RCC 7860 (cell line): ENCODE measurements at regions not wholly inside any gene's neighbourhood (a gene's known extent, or its start where the extent isn't known, plus 50 kb on each side); places are given as distances from the start of the nearest gene placed in this dataset.
"Not testable (repeated sequence)": the region's sequence is repeated elsewhere in the genome, so short reads cannot be mapped to it uniquely, and the experiment has no call there.

ENCODE experiments used
- DNase-seq: peaks from one replicate; pipeline ENCODE4 v3.0.0-alpha.2; 2015; ENCODE audit warnings: low spot score
- FAIRE-seq: peaks from 2 replicates; lab custom pipeline; 2012; peaks lifted over from hg19 to GRCh38; lab: Jason Lieb, UNC

- not testable (repeated sequence) for FAIRE-seq, DNase-seq
Observed at GRCh38 chr6:20023549-20024315, 186.6 kb downstream of the ID4 start.

GRCh38 chr6:20024316-20024673 lies 187.1 kb downstream of the ID4 start:
- no peak for DNase-seq
- FAIRE-seq = no peak

GRCh38 chr6:20024978-20025377 lies 187.3 kb downstream of the MBOAT1 start:
- FAIRE-seq (no peak), DNase-seq (no peak)

GRCh38 chr6:20025681-20026080 lies 186.6 kb downstream of the MBOAT1 start:
- DNase-seq = no peak
- FAIRE-seq = no peak

DNA sequence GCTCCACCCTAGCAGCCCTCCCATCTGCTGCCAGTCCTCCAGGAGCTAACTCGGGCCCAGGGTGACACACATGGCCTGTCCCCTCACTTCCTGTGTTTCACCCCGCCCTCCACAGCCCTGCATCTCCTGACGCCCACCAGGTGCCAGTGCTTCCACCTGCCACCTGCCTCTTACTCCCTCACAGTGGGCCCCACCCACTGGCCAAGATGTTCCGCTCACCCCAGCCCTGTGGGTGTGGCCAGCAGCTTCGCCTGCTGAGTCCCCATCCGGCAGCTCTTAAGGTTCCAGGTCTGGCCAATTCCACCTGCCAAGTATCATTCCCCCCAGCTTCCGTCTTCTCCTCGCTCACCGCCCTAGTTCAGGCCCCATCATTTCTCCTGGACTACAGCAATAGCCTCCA lies 184.1 kb downstream of the MBOAT1 start:
- DNase-seq = no peak
- FAIRE-seq = no peak

DNA sequence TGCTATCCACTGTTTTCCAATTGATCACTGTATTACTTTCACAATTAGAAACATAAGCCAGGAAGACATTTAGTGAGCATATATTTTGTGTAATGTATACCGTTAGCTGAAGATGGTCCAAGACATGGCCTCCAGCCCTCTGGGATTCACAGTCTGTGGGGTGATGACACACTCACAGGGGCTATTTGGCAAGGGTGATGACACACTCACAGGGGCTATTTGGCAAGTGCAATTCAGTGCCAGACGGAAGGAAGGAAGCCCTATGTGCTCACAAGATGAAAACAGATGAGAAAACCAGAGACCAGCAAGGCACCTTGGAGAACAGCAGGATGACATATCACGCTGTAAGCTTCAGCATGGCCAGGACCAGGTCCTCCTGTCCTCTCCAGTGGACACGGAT lies 183.7 kb downstream of the MBOAT1 start:
- no peak for DNase-seq

DNA sequence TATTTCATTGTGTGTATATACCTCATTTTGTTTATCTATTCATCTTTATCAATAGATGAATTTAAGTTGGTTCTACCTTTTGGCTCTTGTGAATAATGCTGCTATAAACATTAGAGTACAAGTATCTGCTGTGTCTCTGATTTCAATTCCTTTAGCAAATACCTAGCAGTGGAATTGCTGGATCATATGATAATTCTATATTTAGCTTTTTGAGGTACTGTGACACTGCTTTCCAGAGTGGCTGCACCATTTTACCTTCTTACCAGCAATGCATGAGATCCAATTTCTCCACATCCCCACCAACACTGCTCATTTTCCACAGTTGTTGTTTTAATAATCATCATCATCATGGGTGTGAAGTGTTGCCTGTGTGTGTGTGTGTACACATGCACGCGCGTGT lies 182.3 kb downstream of the MBOAT1 start:
- FAIRE-seq (no peak), DNase-seq (no peak)

More for the DNA sequence above, 183.7 kb downstream of the MBOAT1 start:
- no peak for FAIRE-seq

- no peak for FAIRE-seq
- no peak for DNase-seq
Observed at GRCh38 chr6:20031342-20031741, 180.9 kb downstream of the MBOAT1 start.

- no peak for DNase-seq
- no peak for FAIRE-seq
Observed at GRCh38 chr6:20033697-20034407, 178.4 kb downstream of the MBOAT1 start.

- DNase-seq = no peak
- no peak for FAIRE-seq
Observed at GRCh38 chr6:20034408-20034769, 177.9 kb downstream of the MBOAT1 start.

DNA sequence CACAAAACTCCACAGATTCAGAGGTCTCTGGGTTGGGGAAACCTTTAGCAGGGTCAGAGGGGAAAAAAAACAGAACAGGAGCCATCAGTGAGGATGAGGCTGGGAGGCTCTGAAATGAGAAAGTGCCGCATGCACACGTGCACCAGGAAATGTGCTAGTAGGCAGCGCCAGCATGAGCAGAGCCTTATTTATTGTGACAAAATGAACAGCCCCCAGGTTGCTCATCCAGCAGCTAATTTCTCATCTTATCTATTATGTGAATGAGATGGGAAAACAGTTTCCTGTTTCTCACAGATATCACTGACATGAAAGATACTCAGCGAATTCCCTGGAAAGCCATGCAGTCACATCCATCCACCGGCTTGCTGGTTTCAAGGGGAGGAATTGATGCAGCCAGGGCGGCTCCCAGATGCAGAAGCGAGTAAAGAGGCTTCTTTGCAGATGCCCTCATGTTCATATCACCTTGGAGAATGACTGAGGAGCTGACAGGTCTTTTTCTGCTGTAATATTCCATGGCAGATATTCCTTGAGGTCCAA lies 176.1 kb downstream of the MBOAT1 start:
- FAIRE-seq (no peak), DNase-seq (no peak)

DNA sequence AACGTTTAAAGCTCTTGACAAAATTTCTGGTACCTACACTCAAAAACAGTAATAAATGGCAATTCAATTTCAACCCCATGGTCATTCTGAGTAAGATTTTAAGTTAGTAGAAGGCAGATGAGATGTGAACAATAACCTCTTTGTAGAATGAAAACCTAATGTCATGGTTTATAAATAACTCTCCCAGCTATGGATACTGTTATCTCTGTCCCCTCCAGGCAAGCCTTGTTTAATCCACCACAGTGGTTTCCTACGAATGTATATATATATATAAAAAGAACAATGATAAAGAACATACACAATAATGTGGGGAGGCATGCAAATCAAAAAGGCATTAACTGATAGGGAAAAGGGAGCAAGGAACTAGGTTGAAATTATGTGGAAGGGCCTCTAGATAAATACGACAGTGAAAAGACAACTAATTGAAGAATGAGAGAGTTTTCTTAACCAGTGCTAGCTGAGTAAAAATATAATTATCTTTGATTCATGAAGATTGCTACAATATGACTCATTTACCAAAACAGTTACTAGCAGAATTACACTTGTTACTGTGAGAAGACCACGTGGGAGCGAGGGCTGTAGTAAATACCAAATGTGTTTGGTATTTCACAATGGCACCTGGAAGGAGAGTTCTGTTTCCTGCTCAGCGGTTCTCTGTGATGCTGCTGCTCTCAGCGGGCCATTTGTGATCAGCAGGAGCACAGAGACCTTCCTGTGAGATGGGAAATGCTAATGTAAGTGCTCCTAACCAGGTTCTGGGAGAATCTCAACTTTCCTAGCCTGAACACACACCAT lies 173.7 kb downstream of the MBOAT1 start:
- FAIRE-seq (no peak), DNase-seq (no peak)

DNA sequence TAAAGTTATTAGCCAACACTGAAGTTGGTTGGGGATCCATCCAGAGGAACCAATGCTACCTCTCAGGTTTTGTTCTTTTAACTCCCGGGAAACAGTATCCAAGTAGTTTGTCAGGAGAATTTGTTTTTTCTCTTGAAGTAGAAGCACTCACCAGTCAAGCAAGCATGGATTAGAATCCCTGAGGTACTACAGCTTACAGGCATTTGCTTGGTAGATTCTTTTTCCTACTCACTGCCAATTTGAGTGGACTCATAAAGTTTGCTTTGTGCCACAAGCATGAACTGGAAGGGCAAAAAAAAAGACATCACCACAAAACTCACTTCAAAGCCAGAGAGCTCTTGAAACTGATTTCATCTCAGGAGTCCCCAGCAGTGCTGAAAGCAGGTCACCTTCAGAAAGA lies 167.4 kb downstream of the MBOAT1 start:
- FAIRE-seq (no peak), DNase-seq (no peak)
